Activated naive CD8-positive, alpha-beta T cell treated with anti-CD3 and anti-CD28 coated beads, Interleukin-2, amount 50 U/mL, for 16 hours (primary cell): ENCODE measurements at regions not wholly inside any gene's neighbourhood (a gene's known extent, or its start where the extent isn't known, plus 50 kb on each side); places are given as distances from the start of the nearest gene placed in this dataset.
"Not testable (repeated sequence)": the region's sequence is repeated elsewhere in the genome, so short reads cannot be mapped to it uniquely, and the experiment has no call there.

Source experiments
- DNase-seq: peaks from one replicate; pipeline ENCODE4 v3.0.0-alpha.2; 2020; ENCODE audit warnings: low read depth, low spot score

DNA sequence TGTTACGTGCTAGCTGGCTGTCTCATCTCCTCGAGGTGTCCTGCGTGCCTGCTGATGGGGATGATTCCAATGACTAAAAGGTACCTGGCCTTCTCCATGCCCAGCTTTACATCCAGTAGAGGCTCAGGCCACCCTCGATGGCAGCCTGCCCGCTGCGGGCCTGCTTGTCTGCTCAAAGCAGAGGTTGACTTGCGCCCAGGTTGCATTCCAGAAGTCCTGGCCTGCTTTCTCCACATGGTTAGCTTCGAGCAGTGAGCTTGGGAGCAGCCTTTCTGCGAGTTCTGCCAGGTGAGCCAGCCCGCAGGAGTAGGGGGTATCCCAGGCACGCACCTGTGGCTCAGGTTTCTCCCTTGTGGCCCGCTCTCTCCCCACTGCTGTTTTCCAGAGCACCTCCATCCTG is 175.0 kb upstream of the PLGLB2 start:
- DNase-seq, result not testable (repeated sequence)

DNA sequence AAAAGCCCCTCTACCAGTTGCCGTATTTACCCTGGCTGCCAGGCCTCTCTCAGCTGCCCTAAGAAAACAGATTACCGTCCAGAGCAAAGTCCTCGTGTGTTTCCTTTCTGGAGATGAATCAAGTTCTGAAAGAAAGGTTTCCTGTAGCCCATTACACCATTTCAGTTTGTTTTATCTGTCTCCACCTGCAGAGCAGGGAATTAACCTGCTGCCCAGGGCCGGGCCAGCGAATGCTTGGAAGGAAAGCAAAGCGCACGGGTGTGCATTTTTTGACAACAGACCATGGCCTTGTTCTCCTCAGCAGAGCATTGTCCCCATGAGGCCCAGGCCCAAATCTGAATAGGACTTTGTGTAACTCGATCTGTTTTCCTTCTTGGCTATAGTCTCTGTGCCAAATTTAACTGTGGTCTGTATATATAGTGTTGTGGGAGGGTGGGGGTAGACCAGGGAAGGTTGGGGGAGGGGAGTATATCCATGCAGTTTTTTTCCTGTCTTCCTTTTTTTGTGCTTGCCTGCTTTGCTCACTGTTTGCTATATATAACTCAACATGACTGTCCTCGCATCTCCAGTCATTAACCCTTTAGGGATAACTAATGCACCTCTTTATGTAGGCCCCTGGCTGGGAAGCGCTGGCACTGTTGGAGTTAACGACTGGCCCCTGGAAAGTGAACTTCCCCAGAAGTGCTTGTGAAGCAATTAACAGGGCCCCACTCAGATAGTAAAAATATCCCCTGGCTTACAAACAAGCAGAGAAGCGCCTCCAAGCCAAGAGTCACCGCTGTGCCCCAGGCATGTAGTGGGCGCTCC is 174.3 kb upstream of the PLGLB2 start:
- not testable (repeated sequence) for DNase-seq

DNA sequence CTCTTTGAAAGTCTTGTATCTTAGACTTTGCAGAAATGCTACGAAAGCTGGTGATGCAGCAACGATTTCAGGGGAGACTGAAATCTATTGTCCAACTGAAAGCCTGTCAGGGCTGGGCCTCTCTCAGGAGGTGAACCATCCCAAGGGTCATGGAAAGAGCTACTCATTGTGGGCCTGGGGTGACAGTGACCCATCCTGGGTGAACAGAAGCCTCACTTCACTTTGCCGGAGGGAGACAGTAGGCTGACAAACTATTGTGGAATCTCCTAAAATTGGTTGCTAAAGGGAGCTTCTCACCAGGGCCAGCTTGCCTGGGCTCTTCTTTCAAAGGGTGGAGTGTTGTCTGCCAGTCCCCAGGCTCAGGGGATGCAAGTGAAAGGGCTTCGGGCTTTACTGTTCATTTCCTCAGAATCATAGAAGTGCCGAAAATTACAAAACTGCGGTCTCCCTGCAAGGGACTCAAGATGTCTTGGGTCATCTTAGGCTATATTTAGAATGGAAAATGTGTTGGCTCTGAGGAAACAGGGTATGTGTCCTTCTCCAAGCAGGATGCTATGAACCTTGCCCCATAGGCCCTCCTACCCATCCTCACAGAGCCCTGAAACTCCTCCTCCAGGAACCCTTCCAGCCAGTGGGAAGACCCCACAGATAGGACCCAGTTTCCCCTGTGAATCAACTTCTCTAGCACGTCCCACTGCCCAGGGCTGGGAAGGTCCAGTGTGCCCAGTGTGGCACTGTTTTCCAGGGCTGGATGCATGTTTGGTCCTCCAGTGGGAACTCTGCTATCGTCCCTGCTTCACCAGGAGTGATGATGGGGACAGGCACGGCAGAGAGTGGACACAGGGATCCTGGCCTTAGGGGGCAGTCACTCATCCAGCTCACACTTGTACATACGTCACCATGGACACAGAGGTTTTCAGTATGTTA is 173.4 kb upstream of the PLGLB2 start:
- DNase-seq, result not testable (repeated sequence)

DNA sequence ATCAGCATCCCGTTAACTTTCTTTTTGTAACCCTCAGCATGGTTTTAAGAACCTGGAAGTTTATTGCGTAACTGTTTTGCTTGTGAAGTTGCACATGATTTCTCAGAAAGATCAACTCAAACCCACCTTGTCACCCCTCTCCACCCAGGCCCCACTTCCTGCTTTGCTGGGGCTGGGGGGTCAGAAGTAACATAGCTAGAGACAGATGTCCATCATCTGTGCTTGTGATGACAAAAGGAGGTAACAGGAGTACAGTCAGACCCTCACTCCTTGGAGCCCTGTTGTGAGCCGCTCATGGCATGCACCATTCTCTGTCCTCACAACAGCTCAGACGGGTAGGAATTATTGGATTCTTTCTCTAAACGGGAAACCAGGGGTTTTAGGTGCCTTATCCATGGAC is 172.7 kb upstream of the PLGLB2 start:
- DNase-seq, result not testable (repeated sequence)

DNA sequence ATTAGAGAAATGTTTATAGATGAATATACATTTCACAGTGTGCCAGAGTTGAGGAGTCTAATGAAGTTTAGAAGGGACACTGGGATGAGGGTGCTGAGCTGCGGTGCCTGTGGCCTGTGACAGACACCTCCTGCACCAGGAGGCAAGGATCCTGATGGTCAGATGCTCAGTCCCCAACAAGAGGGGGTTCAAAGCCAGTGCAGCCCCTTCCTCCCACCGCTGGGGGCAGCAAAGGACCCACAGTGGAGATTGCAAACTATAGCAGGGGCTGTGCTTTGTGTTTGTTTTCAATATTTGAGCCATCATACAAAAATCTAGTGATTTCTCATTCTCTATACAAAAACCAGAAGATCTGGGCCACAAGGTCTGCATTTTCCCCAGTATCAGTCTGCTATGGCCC is 170.5 kb upstream of the PLGLB2 start:
- not testable (repeated sequence) for DNase-seq

DNA sequence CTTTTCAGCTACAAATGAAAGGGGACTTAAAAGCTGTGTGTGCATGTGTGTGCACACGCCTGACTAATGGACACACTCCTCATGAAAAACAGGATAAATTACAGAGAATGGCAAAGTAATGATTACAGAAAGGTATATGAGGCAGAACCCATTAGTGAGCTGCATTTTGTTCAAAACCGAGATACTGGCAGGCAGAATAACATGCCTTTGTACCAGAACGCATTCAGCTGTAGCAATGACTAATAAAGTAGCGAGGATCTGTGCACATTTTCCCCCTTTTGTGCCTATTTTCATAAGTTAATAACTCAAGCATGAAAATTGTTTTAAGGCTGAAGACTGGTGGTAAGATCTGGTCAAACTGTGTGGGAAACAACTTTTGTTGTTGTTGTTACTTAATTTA is 165.7 kb upstream of the PLGLB2 start:
- not testable (repeated sequence) for DNase-seq

DNA sequence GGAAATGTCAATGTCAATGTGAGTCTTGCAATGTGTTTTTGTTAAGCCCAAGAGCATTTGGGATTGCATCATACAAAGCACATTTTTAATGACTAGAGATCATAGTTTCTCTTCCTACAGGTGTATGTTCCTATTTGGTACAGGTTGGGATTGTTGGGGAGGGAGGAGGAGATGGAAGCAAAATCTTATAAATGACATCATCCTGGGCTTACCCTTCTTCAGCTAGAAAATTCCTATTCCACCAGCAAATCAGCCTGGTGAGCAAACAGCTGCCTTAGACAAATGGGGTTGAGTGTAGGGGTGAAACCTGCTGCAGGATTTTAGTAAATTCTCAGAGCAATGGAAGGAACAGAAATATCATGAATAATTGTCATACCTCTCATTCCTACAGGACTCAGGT is 165.3 kb upstream of the PLGLB2 start:
- not testable (repeated sequence) for DNase-seq

DNA sequence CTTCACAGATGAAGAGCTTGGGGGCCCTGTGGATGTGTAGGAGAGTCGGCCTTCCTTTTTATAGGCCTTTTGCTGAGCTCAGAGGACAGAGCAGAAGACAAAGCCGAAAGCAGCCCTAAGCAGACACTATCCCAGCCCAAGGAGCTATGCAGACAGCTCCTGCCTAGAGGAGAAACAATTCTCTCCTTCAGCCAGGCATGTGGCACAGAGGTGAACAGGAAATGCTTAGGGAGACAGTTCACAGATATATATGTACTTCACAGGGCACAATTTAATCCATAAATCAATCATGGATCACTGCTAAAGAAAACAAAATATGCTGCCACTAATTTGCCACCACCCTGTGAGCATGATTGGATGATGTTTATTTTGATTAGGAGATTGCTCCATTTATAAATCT is 164.5 kb upstream of the PLGLB2 start:
- not testable (repeated sequence) for DNase-seq

DNA sequence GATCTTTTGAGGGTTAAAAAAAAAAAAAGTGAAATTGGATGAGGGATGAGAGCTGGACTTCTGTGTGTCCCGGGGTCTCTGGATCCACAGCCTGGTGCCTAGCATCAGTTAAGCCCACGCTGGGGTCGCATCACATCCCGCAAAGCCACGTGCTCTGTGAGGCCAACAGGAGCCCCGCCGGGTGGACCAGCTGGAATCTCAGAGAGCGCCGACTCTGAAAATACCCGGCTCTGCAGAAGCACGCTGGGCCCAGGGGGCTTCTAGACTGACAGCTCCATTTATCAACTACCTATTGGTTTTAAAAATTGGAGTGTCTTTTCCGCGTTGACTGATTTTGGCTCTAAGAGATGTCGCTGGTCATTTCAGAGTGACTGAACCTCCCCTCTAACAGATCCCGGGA is 164.1 kb upstream of the PLGLB2 start:
- DNase-seq, result not testable (repeated sequence)

DNA sequence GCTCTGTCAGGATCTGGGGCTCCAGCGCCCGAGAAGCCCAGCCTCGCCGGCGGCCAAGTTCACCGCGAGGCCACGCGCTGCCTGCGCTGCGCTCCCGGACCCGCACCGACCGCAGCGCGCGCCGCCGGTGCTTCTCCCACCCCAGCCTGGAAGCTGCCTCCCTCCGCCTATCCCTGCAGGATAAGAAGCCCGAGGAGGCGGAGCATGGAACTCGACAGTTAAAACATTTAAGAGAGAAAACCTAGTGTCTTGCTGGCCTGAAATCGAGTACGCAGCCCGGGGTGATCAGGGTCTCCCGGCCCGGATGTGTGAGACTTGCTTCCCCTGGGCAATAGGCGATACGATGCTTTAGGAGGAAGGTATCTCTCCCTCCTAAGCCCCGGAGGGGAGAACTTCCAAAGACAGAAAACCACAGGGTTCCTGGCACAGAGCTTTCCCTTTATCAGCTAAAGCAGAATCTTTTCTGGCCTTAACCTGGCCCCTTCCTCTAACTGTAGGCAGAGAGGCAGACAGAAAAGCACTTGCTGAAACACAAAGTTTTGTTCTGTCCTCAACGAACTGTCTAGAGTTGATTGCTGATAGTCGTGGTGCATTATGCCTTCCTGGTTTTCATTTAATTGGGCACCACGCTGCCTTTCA is 163.5 kb upstream of the PLGLB2 start:
- not testable (repeated sequence) for DNase-seq

DNA sequence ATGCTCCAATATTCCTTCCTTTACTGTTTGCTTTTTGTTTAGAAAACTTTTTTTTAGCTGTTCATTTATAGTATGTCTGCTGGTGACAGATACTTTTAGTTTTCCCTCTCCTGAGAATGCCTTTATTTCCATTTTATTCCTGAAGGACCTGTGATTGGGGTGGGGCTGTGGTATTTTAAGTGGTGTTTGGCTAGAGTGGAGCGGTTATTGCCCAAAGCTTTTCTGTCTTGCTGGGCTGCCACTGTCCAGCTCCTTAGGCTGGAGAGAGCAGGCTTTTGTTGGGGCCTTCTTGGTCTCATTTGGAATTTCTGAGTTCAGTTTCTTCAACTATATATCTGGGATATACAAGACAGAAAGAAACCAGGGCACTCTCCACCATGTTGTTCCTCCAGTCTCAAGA is 160.0 kb upstream of the PLGLB2 start:
- not testable (repeated sequence) for DNase-seq

DNA sequence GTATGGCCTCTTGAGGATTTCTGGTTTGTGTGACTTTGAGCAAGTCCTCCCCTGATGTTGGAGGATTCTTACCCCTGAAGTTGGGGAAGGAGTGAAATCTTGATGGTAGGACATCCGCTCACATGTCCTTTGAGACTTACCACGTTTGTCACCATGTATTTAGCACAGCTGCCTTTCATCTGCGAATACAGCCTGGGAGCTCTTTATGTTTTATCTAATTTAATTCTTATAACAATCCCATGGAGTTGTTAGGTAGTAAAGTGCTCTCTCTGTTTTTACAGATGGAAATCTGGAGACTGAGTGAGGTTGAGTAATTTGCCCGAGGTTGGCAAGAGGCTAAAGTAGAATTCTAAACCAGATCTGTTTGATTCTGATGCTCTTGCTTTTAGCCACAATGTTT is 154.9 kb upstream of the PLGLB2 start:
- DNase-seq, result not testable (repeated sequence)

DNA sequence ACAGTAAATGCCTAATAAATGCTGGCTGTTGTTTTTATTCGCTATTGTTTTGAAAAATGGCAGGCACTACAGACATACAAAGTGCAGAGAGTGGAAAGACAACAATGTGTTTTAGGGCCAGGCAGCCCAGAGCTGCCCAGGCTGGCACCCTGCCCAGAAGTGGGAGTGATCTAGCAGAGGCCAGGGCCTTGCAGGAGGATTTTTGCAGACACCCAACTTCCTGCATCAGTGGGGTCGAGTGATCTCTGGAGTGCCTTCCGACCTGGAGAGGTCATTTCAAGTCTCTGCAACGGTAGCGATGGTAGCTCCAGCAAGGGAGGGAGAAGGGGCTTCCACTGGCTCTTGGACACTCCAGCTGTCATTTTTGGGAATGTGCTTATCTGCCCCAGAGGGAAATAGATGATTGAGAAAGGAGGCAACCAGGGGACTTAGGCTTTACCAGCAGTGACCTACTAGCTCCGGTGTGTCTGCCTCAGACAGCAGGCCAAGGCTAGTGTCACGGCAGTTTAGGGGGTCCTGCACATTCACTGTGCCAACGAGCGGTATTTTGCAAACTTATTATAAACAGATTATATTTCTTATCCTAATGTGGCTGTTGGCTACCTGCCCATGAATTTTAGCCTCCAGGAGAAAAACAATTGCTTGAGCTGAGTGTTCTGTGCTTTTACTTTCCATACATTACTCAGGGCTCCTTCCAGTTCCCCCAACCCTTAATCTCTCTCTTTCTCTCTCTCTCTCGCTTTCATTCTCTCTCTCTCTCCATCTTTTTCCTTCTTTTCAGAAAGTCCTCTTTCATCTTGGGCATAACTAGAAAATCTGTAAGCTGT is 153.9 kb upstream of the PLGLB2 start:
- not testable (repeated sequence) for DNase-seq

DNA sequence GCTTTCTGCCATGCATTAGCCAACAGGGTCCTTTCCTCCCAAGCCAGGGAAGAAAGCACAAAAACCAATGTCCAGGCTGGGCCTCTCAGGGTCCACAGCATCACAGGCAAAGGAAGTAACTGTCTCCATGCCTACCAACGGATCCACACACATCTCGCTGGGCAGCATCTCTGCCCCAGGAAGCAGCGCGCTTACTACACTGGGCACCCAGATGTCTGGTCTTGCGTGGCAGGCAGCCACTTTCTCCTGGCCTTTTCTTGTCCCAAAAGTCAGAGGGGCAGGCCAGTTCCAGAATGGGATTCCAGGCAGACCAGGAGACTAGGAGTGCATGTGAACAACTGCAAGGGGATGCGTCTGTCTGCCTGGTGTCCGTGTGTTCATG is 153.3 kb upstream of the PLGLB2 start:
- DNase-seq, result not testable (repeated sequence)

DNA sequence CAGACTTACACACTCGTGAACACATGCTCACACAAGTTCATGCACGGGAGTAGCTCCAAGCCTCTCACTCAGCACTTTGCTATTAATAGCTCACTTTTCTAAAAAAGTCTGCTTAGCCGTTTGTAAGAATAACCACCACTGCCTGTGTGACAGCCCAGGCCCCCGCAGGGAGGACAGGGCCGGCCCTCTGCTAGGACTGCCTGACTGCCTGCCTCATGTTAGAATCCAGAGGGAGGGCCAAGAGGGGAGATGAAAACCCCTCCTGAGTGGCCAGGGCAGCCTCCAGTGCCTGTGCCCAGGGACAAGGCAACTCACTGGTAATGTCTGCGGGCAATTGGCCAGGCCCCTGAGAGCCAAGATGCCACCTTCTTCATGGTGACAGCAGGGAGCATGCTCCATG is 152.9 kb upstream of the PLGLB2 start:
- DNase-seq, result not testable (repeated sequence)

DNA sequence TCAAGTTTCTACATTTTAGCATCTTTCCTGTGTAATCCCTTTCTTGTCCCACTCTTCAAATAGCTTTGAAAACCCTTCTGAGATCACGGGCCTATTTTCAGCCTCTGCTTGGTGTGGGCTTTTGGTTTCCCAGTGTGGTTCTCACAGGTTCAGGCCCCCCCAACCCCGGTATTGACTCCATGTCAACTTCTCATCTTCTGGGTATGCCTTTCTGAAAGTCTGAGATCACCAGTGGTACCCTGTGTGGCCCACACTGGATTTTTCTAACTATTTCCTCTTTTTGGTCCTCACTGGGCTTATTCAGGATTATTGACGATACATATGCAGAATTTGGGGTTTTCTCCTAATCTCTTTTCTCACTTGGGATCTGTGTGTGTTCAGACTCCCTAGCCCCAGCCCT is 146.9 kb upstream of the PLGLB2 start:
- DNase-seq, result not testable (repeated sequence)

DNA sequence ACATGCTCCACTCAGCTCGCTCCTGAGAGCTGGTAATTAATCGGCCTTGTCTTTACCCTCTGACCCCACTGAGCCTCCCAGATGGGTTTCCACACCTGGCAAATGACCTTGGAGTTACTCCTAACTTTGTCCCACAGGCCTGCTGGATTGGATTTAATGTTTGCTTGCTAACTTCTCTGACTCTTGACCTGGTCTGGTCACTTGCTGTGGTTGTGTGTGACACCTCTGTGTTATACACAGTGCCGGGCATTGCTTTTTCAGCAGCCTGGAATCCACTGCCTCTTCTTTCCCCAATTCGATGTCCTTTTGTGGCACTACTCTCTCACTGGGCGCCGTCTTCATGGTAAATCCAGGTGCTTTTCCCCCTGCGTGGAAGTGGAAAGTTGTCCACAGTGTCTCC is 145.8 kb upstream of the PLGLB2 start:
- DNase-seq, result not testable (repeated sequence)

DNA sequence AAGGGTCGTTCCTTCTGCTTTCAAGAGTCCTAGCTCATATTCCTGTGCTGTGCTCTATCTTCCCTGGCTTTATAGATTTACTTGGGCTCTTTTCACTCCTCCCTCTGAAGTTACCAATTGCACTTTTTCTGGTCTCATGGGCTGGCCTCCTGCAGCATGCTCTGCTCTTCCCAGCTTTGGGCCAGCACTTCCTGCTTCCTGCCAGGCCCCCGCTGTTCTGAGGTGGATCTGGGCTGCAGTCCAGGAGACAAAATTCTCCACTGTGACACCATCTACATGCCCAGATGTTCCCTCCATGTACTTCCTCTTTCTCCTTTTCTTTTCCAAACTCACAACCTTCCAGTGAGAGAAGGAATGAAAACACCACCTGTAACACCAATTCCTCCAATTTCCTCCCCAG is 145.2 kb upstream of the PLGLB2 start:
- DNase-seq, result not testable (repeated sequence)

DNA sequence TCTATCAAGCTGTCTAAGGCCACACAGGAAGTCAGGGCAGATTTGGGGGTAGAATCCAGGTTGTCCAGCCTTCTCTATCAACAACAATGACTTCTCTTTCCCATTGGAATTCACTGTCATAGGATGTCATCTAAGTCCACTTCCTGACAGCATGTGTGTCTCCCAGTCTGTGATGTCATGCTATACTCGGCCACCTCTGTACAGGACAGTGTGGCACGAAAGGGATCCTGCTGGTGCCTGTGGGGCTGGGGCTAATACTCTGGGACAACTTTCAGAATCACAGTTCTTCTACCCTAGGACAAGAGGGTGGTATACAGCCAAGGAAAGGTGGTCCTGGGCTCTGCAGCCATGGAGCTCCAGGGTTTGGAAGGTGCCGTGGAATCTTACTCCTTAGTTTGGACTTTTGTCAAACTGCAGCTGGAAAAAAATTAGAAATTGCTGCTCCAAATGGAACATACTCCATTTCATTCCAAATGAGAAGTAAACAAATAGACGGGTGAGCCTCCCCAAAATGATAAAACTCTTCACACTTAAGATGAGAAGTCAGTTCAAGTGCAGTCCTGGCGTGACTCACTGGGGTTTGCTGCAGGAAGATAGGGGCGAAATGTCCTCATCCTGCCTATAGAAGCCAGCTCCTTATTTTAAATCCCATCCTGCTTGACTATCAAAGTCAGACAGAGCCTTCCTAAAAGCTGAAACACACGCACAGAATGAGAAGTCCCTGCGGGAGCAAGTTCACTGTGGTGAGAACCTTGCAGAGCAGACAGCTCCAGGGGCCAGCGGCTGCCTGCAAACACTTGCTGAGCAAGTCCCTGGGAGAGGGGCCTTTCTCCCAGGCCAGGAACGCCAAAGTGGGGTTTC is 144.2 kb upstream of the PLGLB2 start:
- not testable (repeated sequence) for DNase-seq

DNA sequence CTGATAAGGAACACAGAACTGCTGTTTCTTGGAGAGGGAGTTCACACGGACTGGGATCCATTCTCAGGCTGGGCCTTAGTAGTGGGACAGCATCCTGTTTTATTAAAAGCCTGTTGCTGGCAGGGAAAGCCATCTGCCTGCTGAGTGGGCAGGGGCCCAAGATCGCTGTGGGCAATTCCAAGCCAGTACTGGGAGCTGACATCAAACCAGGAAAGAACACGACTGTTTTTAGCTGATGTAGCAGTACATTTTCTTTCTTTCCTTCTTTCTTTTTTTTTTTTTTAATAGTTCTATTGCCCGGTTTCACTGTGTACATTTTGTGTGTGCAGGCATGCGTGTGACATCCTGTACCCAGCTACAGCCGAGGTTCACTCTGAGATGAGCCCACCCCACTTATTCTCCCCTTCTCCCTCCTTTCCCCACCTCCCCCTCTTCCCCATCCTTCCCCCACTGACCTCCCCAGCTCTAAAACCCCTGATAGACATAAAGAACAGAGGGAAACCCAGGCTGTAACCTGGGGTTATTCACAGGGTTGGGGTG is 143.5 kb upstream of the PLGLB2 start:
- DNase-seq, result not testable (repeated sequence)
